WTC11 (cell line): ENCODE measurements at regions not wholly inside any gene's neighbourhood (a gene's known extent, or its start where the extent isn't known, plus 50 kb on each side); places are given as distances from the start of the nearest gene placed in this dataset.

Experiments used
- ATAC-seq: fragments of 200-7000 bp; cut with Tn5 transposase; 2 replicates; pipeline ENCODE4 v1.10.0; 2021; ENCODE audit warnings: mild to moderate bottlenecking, moderate library complexity
- CTCF ChIA-PET: fragments of 300-600 bp; sonication (Branson Sonifier 250); formaldehyde crosslinking; loops from one replicate; lab custom pipeline; 2021; ENCODE audit warnings: antibody characterized with exemption; lab: Charles Lee
- POLR2A ChIA-PET: fragments of 350-600 bp; sonication (Branson Sonifier 250); formaldehyde crosslinking; loops from one replicate; lab custom pipeline; 2021; ENCODE audit warnings: antibody characterized with exemption; lab: Charles Lee
- DNase-seq: peaks from one replicate; pipeline ENCODE4 v3.0.0; 2021; ENCODE audit warnings: low spot score
- H3K27ac Mint-ChIP-seq: 2 replicates; pipeline ENCODE4 v1.8.0; 2021; ENCODE audit warnings: mixed read lengths
- H3K27me3 Mint-ChIP-seq: 2 replicates; pipeline ENCODE4 v1.8.0; 2021; ENCODE audit warnings: low read depth, mild to moderate bottlenecking, moderate library complexity, mixed read lengths
- H3K36me3 Mint-ChIP-seq: 2 replicates; pipeline ENCODE4 v1.8.0; 2021; ENCODE audit warnings: mixed read lengths
- H3K4me1 Mint-ChIP-seq: 2 replicates; pipeline ENCODE4 v1.8.0; 2022; ENCODE audit warnings: mixed read lengths
- H3K4me3 Mint-ChIP-seq: 2 replicates; pipeline ENCODE4 v1.8.0; 2021; ENCODE audit warnings: mild to moderate bottlenecking, moderate library complexity, mixed read lengths
- H3K9me3 Mint-ChIP-seq: 2 replicates; pipeline ENCODE4 v1.8.0; 2021; ENCODE audit warnings: mixed read lengths
- ARID4B ChIP-seq: sonication (generic); formaldehyde crosslinking; IDR thresholded peaks from 2 replicates; pipeline ENCODE4 v1.8.0; 2023; ENCODE audit warnings: missing genetic modification reagents, mild to moderate bottlenecking, borderline replicate concordance
- ATF1 ChIP-seq: sonication (generic); formaldehyde crosslinking; IDR thresholded peaks from 2 replicates; pipeline ENCODE4 v1.8.1; 2023; ENCODE audit warnings: mild to moderate bottlenecking, moderate library complexity, missing genetic modification reagents
- ATF2 ChIP-seq: sonication (generic); formaldehyde crosslinking; IDR thresholded peaks from 2 replicates; pipeline ENCODE4 v1.8.1; 2022; ENCODE audit warnings: low read depth, missing genetic modification reagents, borderline replicate concordance
- ATF3 ChIP-seq: sonication (generic); formaldehyde crosslinking; conservative IDR thresholded peaks from 2 replicates; pipeline ENCODE4 v1.8.1; 2022; ENCODE audit warnings: mild to moderate bottlenecking, missing genetic modification reagents
- E2F1 ChIP-seq: sonication (generic); formaldehyde crosslinking; IDR thresholded peaks from 2 replicates; pipeline ENCODE4 v1.8.0; 2022; ENCODE audit warnings: mild to moderate bottlenecking, missing genetic modification reagents
- ELF4 ChIP-seq: sonication (generic); formaldehyde crosslinking; IDR thresholded peaks from 2 replicates; pipeline ENCODE4 v1.8.1; 2022; ENCODE audit warnings: low read depth, mild to moderate bottlenecking, moderate library complexity, missing genetic modification reagents
- FOXK1 ChIP-seq: sonication (generic); formaldehyde crosslinking; IDR thresholded peaks from 2 replicates; pipeline ENCODE4 v1.8.0; 2022; ENCODE audit warnings: mild to moderate bottlenecking, moderate library complexity, missing genetic modification reagents
- GRHL2 ChIP-seq: fragments of 250-450 bp; sonication (Bioruptor Pico); IDR thresholded peaks from 2 replicates; pipeline ENCODE4 v1.8.0; 2022; ENCODE audit warnings: mild to moderate bottlenecking, moderate library complexity; ENCODE audit not compliant: insufficient replicate concordance, severe bottlenecking
- GTF2I ChIP-seq: fragments of 250-450 bp; sonication (Bioruptor Pico); conservative IDR thresholded peaks from 2 replicates; pipeline ENCODE4 v1.4.0; 2021; ENCODE audit warnings: mild to moderate bottlenecking
- IRF2 ChIP-seq: sonication (generic); formaldehyde crosslinking; IDR thresholded peaks from 2 replicates; pipeline ENCODE4 v1.8.0; 2022; ENCODE audit warnings: low read depth, missing genetic modification reagents, borderline replicate concordance
- NFE2L1 ChIP-seq: sonication (generic); formaldehyde crosslinking; IDR thresholded peaks from 2 replicates; pipeline ENCODE4 v1.8.1; 2023; ENCODE audit warnings: missing genetic modification reagents
- NR1H2 ChIP-seq: sonication (generic); formaldehyde crosslinking; IDR thresholded peaks from 2 replicates; pipeline ENCODE4 v1.9.0; 2021; ENCODE audit warnings: mild to moderate bottlenecking, moderate library complexity, missing genetic modification reagents
- PREB ChIP-seq: sonication (generic); formaldehyde crosslinking; IDR thresholded peaks from 2 replicates; pipeline ENCODE4 v1.8.1; 2022; ENCODE audit warnings: mild to moderate bottlenecking, missing genetic modification reagents, moderate library complexity, borderline replicate concordance
- SMAD3 ChIP-seq: sonication (generic); formaldehyde crosslinking; IDR thresholded peaks from 2 replicates; pipeline ENCODE4 v1.8.0; 2022; ENCODE audit warnings: missing genetic modification reagents, mild to moderate bottlenecking, borderline replicate concordance
- TCF7 ChIP-seq: sonication (generic); formaldehyde crosslinking; IDR thresholded peaks from 2 replicates; pipeline ENCODE4 v1.8.0; 2022; ENCODE audit warnings: mild to moderate bottlenecking, low read depth, missing genetic modification reagents, moderate library complexity
- TEAD1 ChIP-seq: sonication (generic); formaldehyde crosslinking; IDR thresholded peaks from 2 replicates; pipeline ENCODE4 v1.8.0; 2022; ENCODE audit warnings: mild to moderate bottlenecking, missing genetic modification reagents
- TEAD4 ChIP-seq: sonication (generic); formaldehyde crosslinking; IDR thresholded peaks from 2 replicates; pipeline ENCODE4 v1.8.0; 2022; ENCODE audit warnings: mild to moderate bottlenecking, missing genetic modification reagents
- TP53 ChIP-seq: sonication (generic); formaldehyde crosslinking; IDR thresholded peaks from 2 replicates; pipeline ENCODE4 v1.8.1; 2023; ENCODE audit warnings: mild to moderate bottlenecking, missing genetic modification reagents
- ZBTB21 ChIP-seq: sonication (generic); formaldehyde crosslinking; IDR thresholded peaks from 2 replicates; pipeline ENCODE4 v1.8.1; 2023; ENCODE audit warnings: mild to moderate bottlenecking, missing genetic modification reagents, borderline replicate concordance
- ZNF219 ChIP-seq: sonication (generic); formaldehyde crosslinking; IDR thresholded peaks from 2 replicates; pipeline ENCODE4 v1.8.0; 2023; ENCODE audit warnings: missing genetic modification reagents, mild to moderate bottlenecking, borderline replicate concordance
- ZNF232 ChIP-seq: sonication (generic); formaldehyde crosslinking; IDR thresholded peaks from 2 replicates; pipeline ENCODE4 v1.8.0; 2022; ENCODE audit warnings: mild to moderate bottlenecking, missing genetic modification reagents
- ZNF263 ChIP-seq: sonication (generic); formaldehyde crosslinking; IDR thresholded peaks from 2 replicates; pipeline ENCODE4 v1.8.1; 2022; ENCODE audit warnings: low read depth, mild to moderate bottlenecking, moderate library complexity, missing genetic modification reagents
- ZNF281 ChIP-seq: sonication (generic); formaldehyde crosslinking; IDR thresholded peaks from 2 replicates; pipeline ENCODE4 v1.8.0; 2023; ENCODE audit warnings: mild to moderate bottlenecking, missing genetic modification reagents
- ZNF317 ChIP-seq: sonication (generic); formaldehyde crosslinking; IDR thresholded peaks from 2 replicates; pipeline ENCODE4 v1.8.1; 2023; ENCODE audit warnings: low read depth, mild to moderate bottlenecking, moderate library complexity, missing genetic modification reagents, borderline replicate concordance
- ZNF423 ChIP-seq: fragments of 250-450 bp; sonication (Bioruptor Pico); IDR thresholded peaks from 2 replicates; pipeline ENCODE4 v2.1.2; 2022; ENCODE audit warnings: mild to moderate bottlenecking, moderate library complexity

GRCh38 chr13:24083722-24084421, 76.6 kb upstream of the SPATA13 start:
- no peaks in the 10 kb centered on the region for H3K36me3 Mint-ChIP-seq
- ATAC-seq (no peak), DNase-seq (no peak)
- ChIA-PET POLR2A (no interaction called here), CTCF (interaction anchor here (1.0 kb wide), 1 partner anchor 31 kb away, joined by 4 read pairs; no protein-coding TSS in a partner anchor)
- H3K27me3 Mint-ChIP-seq, result no peaks in the 10 kb centered on the region
- no peak overlapping the region for H3K27ac Mint-ChIP-seq
- TF ChIP-seq TEAD4, result no peak
- TF ChIP-seq NR1H2 (CRISPR knock-in tag), result no peak
- no peak for TF ChIP-seq ZNF281 (CRISPR knock-in tag)
- no peak for TF ChIP-seq FOXK1 (CRISPR knock-in tag)
- no peak for TF ChIP-seq GTF2I (CRISPR knock-in tag)
- no peak for TF ChIP-seq SMAD3 (CRISPR knock-in tag)
- TF ChIP-seq ZNF317 (CRISPR knock-in tag), result no peak
- TF ChIP-seq TP53, result no peak
- TF ChIP-seq ZNF263 (CRISPR knock-in tag), result no peak
- TF ChIP-seq TCF7 (CRISPR knock-in tag), result no peak
- TF ChIP-seq ZNF232 (CRISPR knock-in tag), result no peak
- TF ChIP-seq ZNF219, result no peak
- TF ChIP-seq ATF1 (CRISPR knock-in tag), result no peak
- no peak for TF ChIP-seq GRHL2 (CRISPR knock-in tag)
- TF ChIP-seq E2F1 (CRISPR knock-in tag), result no peak
- no peak for TF ChIP-seq ATF3 (CRISPR knock-in tag)
- H3K9me3 Mint-ChIP-seq, result no peaks in the 10 kb centered on the region
- H3K4me1 Mint-ChIP-seq, result peaks cover 21% of the 10 kb centered on the region
- H3K4me3 Mint-ChIP-seq, result no peak overlapping the region

GRCh38 chr13:24085662-24086061, 74.9 kb upstream of the SPATA13 start:
- Mint-ChIP-seq H3K4me1 (peaks cover 21% of the 10 kb centered on the region), H3K36me3 (no peaks in the 10 kb centered on the region), H3K9me3 (no peaks in the 10 kb centered on the region), H3K4me3 (no peak overlapping the region), H3K27ac (no peak overlapping the region), H3K27me3 (no peaks in the 10 kb centered on the region)
- CTCF ChIA-PET, result no interaction called here
- POLR2A ChIA-PET, result no interaction called here
- no peak for ATAC-seq
- no peak for DNase-seq
- TF ChIP-seq PREB (no peak), ELF4 (no peak), ZBTB21 (no peak), ZNF263 (CRISPR knock-in tag) (no peak), TEAD1 (CRISPR knock-in tag) (no peak), FOXK1 (CRISPR knock-in tag) (no peak), ZNF423 (CRISPR knock-in tag) (no peak), ATF2 (CRISPR knock-in tag) (no peak), IRF2 (CRISPR knock-in tag) (no peak), NFE2L1 (no peak), ARID4B (CRISPR knock-in tag) (no peak)
